Gastrocnemius medialis (tissue), 4 donors: ENCODE measurements at regions not wholly inside any gene's neighbourhood (a gene's known extent, or its start where the extent isn't known, plus 50 kb on each side); places are given as distances from the start of the nearest gene placed in this dataset.

ENCODE experiments used
- POLR2A ChIP-seq, 2 donors: fragments of 450-650 bp; IDR thresholded peaks; one replicate each; pipeline ENCODE4 v1.6.1; 2017; ENCODE audit warnings: antibody characterized with exemption in 2 of 2, mild to moderate bottlenecking in 2 of 2, moderate library complexity in 2 of 2
- TF ChIP-seq, protein P1 (sequence below), 5 experiments: fragments of 450-650 bp in 3 of 5; fragments of 200-600 bp in 2 of 5; sonication (generic) in 2 of 5; IDR thresholded peaks in 4 of 5; conservative IDR thresholded peaks in 1 of 5; 1 replicate in 4 of 5; 2 replicates in 1 of 5; pipeline ENCODE4 v1.5.1; 2016 to 2019; ENCODE audit warnings: antibody characterized with exemption in 5 of 5, mild to moderate bottlenecking in 3 of 5, moderate library complexity in 3 of 5

DNA sequence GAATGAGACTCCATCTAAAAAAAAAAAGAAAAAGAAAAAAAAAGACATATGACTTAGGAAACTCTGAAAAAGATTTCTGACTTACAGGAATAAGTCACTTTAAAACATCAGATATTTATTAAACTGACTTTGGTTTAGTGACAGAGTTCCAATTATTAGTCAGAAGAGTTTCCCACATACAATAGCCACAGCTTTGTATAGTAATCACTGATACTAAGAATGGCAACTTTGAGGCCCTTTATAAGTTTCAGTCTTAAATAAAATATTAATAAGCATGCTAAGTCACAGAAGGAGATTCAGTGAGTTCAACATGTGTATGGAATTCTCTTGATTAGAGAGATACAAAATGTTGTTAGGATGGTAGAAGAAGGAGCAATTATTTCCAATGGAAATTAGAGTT is 652.3 kb upstream of the AMOT start:
- TF ChIP-seq, protein P1, sequence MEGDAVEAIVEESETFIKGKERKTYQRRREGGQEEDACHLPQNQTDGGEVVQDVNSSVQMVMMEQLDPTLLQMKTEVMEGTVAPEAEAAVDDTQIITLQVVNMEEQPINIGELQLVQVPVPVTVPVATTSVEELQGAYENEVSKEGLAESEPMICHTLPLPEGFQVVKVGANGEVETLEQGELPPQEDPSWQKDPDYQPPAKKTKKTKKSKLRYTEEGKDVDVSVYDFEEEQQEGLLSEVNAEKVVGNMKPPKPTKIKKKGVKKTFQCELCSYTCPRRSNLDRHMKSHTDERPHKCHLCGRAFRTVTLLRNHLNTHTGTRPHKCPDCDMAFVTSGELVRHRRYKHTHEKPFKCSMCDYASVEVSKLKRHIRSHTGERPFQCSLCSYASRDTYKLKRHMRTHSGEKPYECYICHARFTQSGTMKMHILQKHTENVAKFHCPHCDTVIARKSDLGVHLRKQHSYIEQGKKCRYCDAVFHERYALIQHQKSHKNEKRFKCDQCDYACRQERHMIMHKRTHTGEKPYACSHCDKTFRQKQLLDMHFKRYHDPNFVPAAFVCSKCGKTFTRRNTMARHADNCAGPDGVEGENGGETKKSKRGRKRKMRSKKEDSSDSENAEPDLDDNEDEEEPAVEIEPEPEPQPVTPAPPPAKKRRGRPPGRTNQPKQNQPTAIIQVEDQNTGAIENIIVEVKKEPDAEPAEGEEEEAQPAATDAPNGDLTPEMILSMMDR (IDR thresholded peaks at IDR 0.05 in 4 of 5, conservative IDR thresholded peaks at IDR 0.05 in 1 of 5) = no peak
- no peak for TF ChIP-seq POLR2A (IDR thresholded peaks at IDR 0.05)
